H1 (cell line): ENCODE measurements at regions not wholly inside any gene's neighbourhood (a gene's known extent, or its start where the extent isn't known, plus 50 kb on each side); places are given as distances from the start of the nearest gene placed in this dataset.

Experiments used
- CTCF ChIA-PET: fragments of 300-600 bp; sonication (Branson Sonifier 250); formaldehyde crosslinking; loops from one replicate; lab custom pipeline; 2021; ENCODE audit not compliant: partially characterized antibody; lab: Charles Lee
- POLR2A ChIA-PET: fragments of 300-600 bp; sonication (Branson Sonifier 250); formaldehyde crosslinking; loops from one replicate; lab custom pipeline; 2021; ENCODE audit warnings: inconsistent platforms; ENCODE audit not compliant: partially characterized antibody; lab: Charles Lee
- DNase-seq, 2 experiments: peaks; one replicate each; pipeline versions ENCODE4 v3.0.0 to v3.0.0-alpha.2; 2010 to 2022; ENCODE audit warnings: low spot score in 2 of 2, low read depth in 1 of 2, mixed read lengths in 1 of 2
- FAIRE-seq: peaks from 2 replicates; lab custom pipeline; 2011; peaks lifted over from hg19 to GRCh38; lab: Jason Lieb, UNC
- H2AFZ ChIP-seq: 2 replicates; pipeline ENCODE4 v1.8.1; 2012; ENCODE audit warnings: low read length, inconsistent platforms
- H2AK5ac ChIP-seq: 2 replicates; pipeline ENCODE4 v1.6.1; 2013; ENCODE audit warnings: low read depth, low read length
- H2BK120ac ChIP-seq: replicated peaks from 2 replicates; pipeline ENCODE3; 2013; ENCODE audit warnings: low read depth, low read length, inconsistent platforms
- H2BK12ac ChIP-seq: 2 replicates; pipeline ENCODE4 v1.6.1; 2013; ENCODE audit warnings: low read depth, low read length
- H2BK15ac ChIP-seq: 2 replicates; pipeline ENCODE4 v1.6.1; 2013; ENCODE audit warnings: low read length
- H2BK20ac ChIP-seq: 2 replicates; pipeline ENCODE4 v1.6.1; 2013; ENCODE audit warnings: low read length
- H2BK5ac ChIP-seq: 2 replicates; pipeline ENCODE4 v1.6.1; 2013; ENCODE audit warnings: low read depth, low read length
- H3K14ac ChIP-seq: 2 replicates; pipeline ENCODE4 v1.6.1; 2013; ENCODE audit warnings: inconsistent platforms; ENCODE audit not compliant: insufficient read length
- H3K18ac ChIP-seq: 2 replicates; pipeline ENCODE4 v1.6.1; 2013; ENCODE audit warnings: low read length; ENCODE audit errors: extremely low read depth
- H3K23ac ChIP-seq: 2 replicates; pipeline ENCODE4 v1.6.1; 2013; ENCODE audit warnings: inconsistent platforms; ENCODE audit not compliant: insufficient read length
- H3K23me2 ChIP-seq: 2 replicates; pipeline ENCODE4 v1.6.1; 2013; ENCODE audit warnings: low read depth, low read length
- H3K27ac ChIP-seq: 2 replicates; pipeline ENCODE4 v1.6.1; 2011; ENCODE audit warnings: low read depth, low read length, inconsistent platforms
- H3K27me3 ChIP-seq, 4 experiments: replicated peaks in 1 of 4; 1 replicate in 1 of 4; 2 replicates in 3 of 4; pipeline versions ENCODE4 v1.6.1 to v1.8.1; 2011 to 2013; ENCODE audit warnings: low read length in 3 of 4, mild to moderate bottlenecking in 3 of 4, inconsistent platforms in 2 of 4, mixed read lengths in 2 of 4, moderate library complexity in 1 of 4; ENCODE audit not compliant: control insufficient read depth in 3 of 4, insufficient read depth in 3 of 4; ENCODE audit errors: extremely low read depth in 1 of 4
- H3K36me3 ChIP-seq, 4 experiments: 2 replicates each; pipeline versions ENCODE4 v1.6.1 to v1.8.1; 2011 to 2013; ENCODE audit warnings: mild to moderate bottlenecking in 4 of 4, low read length in 3 of 4, moderate library complexity in 2 of 4, control low read depth in 1 of 4, inconsistent platforms in 1 of 4; ENCODE audit not compliant: insufficient read depth in 4 of 4, control insufficient read depth in 2 of 4
- H3K4ac ChIP-seq: replicated peaks from 2 replicates; pipeline ENCODE3; 2013; ENCODE audit warnings: low read length, low read depth, mixed read lengths, inconsistent platforms; ENCODE audit not compliant: insufficient read length
- H3K4me1 ChIP-seq, 4 experiments: replicated peaks in 1 of 4; 1 replicate in 1 of 4; 2 replicates in 3 of 4; pipeline versions ENCODE4 v1.6.1 to v1.8.1; 2011 to 2013; ENCODE audit warnings: low read length in 3 of 4, inconsistent platforms in 2 of 4, mixed read lengths in 1 of 4; ENCODE audit not compliant: insufficient read depth in 4 of 4, control insufficient read depth in 3 of 4
- H3K4me2 ChIP-seq, 2 experiments: 2 replicates each; pipeline versions ENCODE4 v1.6.1 to v1.8.1; 2011 to 2013; ENCODE audit warnings: low read depth in 2 of 2, low read length in 2 of 2, control low read depth in 1 of 2, inconsistent platforms in 1 of 2, mild to moderate bottlenecking in 1 of 2; ENCODE audit not compliant: insufficient read depth in 1 of 2
- H3K4me3 ChIP-seq, 4 experiments: fragments of 200-600, 300-600 bp in 1 of 4; sonication (generic), shearing (Covaris generic), sonication (Bioruptor Twin) in 1 of 4; 2 replicates each; pipeline versions ENCODE4 v1.5.1 to v1.8.1; 2011 to 2016; ENCODE audit warnings: low read length in 4 of 4, low read depth in 3 of 4, control low read depth in 2 of 4, inconsistent platforms in 2 of 4, mild to moderate bottlenecking in 2 of 4, mixed read lengths in 1 of 4, moderate library complexity in 1 of 4; ENCODE audit not compliant: insufficient read depth in 2 of 4; ENCODE audit errors: extremely low read depth in 1 of 4
- H3K56ac ChIP-seq: replicated peaks from 2 replicates; pipeline ENCODE3; 2013; ENCODE audit warnings: low read depth, mild to moderate bottlenecking, mixed read lengths, low read length, inconsistent platforms; ENCODE audit not compliant: insufficient read length
- H3K79me1 ChIP-seq: 2 replicates; pipeline ENCODE4 v1.6.1; 2013; ENCODE audit warnings: low read depth, low read length, control low read depth
- H3K79me2 ChIP-seq, 2 experiments: 2 replicates each; pipeline versions ENCODE4 v1.6.1 to v1.8.1; 2012 to 2013; ENCODE audit warnings: low read length in 2 of 2, mild to moderate bottlenecking in 2 of 2, inconsistent platforms in 1 of 2; ENCODE audit not compliant: insufficient read depth in 2 of 2, control insufficient read depth in 1 of 2
- H3K9ac ChIP-seq, 4 experiments: replicated peaks in 1 of 4; 1 replicate in 1 of 4; 2 replicates in 3 of 4; pipeline versions ENCODE4 v1.6.1 to v1.8.1; 2011 to 2013; ENCODE audit warnings: low read depth in 3 of 4, low read length in 3 of 4, control low read depth in 2 of 4, mild to moderate bottlenecking in 2 of 4, moderate library complexity in 2 of 4, inconsistent platforms in 1 of 4; ENCODE audit errors: extremely low read depth in 1 of 4
- H3K9me3 ChIP-seq, 2 experiments: 2 replicates each; pipeline versions ENCODE4 v1.6.1 to v1.8.1; 2012 to 2013; ENCODE audit warnings: mild to moderate bottlenecking in 2 of 2, moderate library complexity in 2 of 2, control low read depth in 1 of 2, inconsistent platforms in 1 of 2, low read depth in 1 of 2, low read length in 1 of 2, mixed read lengths in 1 of 2; ENCODE audit not compliant: insufficient read depth in 2 of 2
- H4K20me1 ChIP-seq, 2 experiments: replicated peaks in 1 of 2; 2 replicates each; pipeline versions ENCODE3 to v1.8.1; 2011 to 2013; ENCODE audit warnings: inconsistent platforms in 2 of 2, low read length in 2 of 2, mild to moderate bottlenecking in 1 of 2; ENCODE audit not compliant: insufficient read depth in 2 of 2, control insufficient read depth in 1 of 2
- H4K5ac ChIP-seq: 2 replicates; pipeline ENCODE4 v1.6.1; 2013; ENCODE audit warnings: low read length, low read depth, mixed read lengths, inconsistent platforms; ENCODE audit not compliant: insufficient read length
- H4K8ac ChIP-seq: 2 replicates; pipeline ENCODE4 v1.8.0; 2013; ENCODE audit warnings: mild to moderate bottlenecking, moderate library complexity, low read length, inconsistent platforms; ENCODE audit not compliant: insufficient read depth; ENCODE audit errors: extremely low read depth
- H4K91ac ChIP-seq: replicated peaks from 2 replicates; pipeline ENCODE3; 2013; ENCODE audit warnings: low read length, mixed read lengths, inconsistent platforms; ENCODE audit not compliant: insufficient read length
- ASH2L ChIP-seq: fragments of 200-600, 300-600 bp; sonication (generic); IDR thresholded peaks from one replicate; pipeline ENCODE4 v1.7.1; 2017; ENCODE audit warnings: low read length
- BACH1 ChIP-seq: IDR thresholded peaks from 2 replicates; pipeline ENCODE4 v1.6.1; 2012; ENCODE audit warnings: low read length, improper control_type of control experiment
- CBX5 ChIP-seq: fragments of 300-800, 300-1000 bp; sonication (generic); IDR thresholded peaks from 2 replicates; pipeline ENCODE4 v1.7.1; 2016; ENCODE audit warnings: antibody characterized with exemption, low read length, low read depth
- E2F6 ChIP-seq: IDR thresholded peaks from 2 replicates; pipeline ENCODE4 v1.6.1; 2012; ENCODE audit warnings: inconsistent platforms
- EGR1 ChIP-seq: IDR thresholded peaks from 2 replicates; pipeline ENCODE4 v1.6.1; 2011; ENCODE audit warnings: low read depth, low read length, borderline replicate concordance
- GABPA ChIP-seq: IDR thresholded peaks from 2 replicates; pipeline ENCODE4 v1.6.1; 2011; ENCODE audit warnings: mild to moderate bottlenecking, low read length, moderate library complexity, borderline replicate concordance; ENCODE audit not compliant: insufficient read depth
- KDM1A ChIP-seq: fragments of 200-600, 300-600 bp; sonication (generic); IDR thresholded peaks from 2 replicates; pipeline ENCODE4 v1.7.1; 2016; ENCODE audit warnings: mild to moderate bottlenecking, low read length, borderline replicate concordance
- PHF8 ChIP-seq: fragments of 200-600 bp; sonication (generic); conservative IDR thresholded peaks from 2 replicates; pipeline ENCODE4 v1.7.1; 2012; ENCODE audit warnings: low read depth, mild to moderate bottlenecking, inconsistent platforms, low read length, moderate library complexity
- SIRT6 ChIP-seq: IDR thresholded peaks from one replicate; pipeline ENCODE4 v1.7.1; 2012; ENCODE audit warnings: low read length, inconsistent platforms
- SP4 ChIP-seq: IDR thresholded peaks from 2 replicates; pipeline ENCODE4 v1.6.1; 2012; ENCODE audit warnings: low read length, inconsistent platforms
- TAF1 ChIP-seq: IDR thresholded peaks from 2 replicates; pipeline ENCODE4 v1.6.1; 2011; ENCODE audit warnings: mild to moderate bottlenecking, low read depth, low read length
- TBP ChIP-seq: IDR thresholded peaks from 2 replicates; pipeline ENCODE4 v1.6.1; 2011; ENCODE audit warnings: low read depth, low read length, improper control_type of control experiment
- TCF12 ChIP-seq: IDR thresholded peaks from 2 replicates; pipeline ENCODE4 v1.6.1; 2011; ENCODE audit warnings: low read depth, mild to moderate bottlenecking, low read length
- YY1 ChIP-seq: IDR thresholded peaks from 2 replicates; pipeline ENCODE4 v1.6.1; 2011; ENCODE audit warnings: low read depth, mild to moderate bottlenecking, low read length
- ZNF274 ChIP-seq: IDR thresholded peaks from 2 replicates; pipeline ENCODE4 v1.7.0; 2012; ENCODE audit warnings: low read length, borderline replicate concordance; ENCODE audit errors: extremely low read depth
- WGBS, 2 experiments: shearing (Covaris generic) in 1 of 2; methylation state at CpG; one replicate each; pipeline versions ENCODE4 v1.1.6 to v1.1.7; 2013 to 2015; ENCODE audit warnings: low lambda C conversion rate in 2 of 2, mixed read lengths in 2 of 2, inconsistent platforms in 1 of 2, low coverage in 1 of 2, missing lambda C conversion rate in 1 of 2; ENCODE audit not compliant: insufficient replicate concordance in 2 of 2, insufficient coverage in 1 of 2, insufficient read length in 1 of 2; ENCODE audit errors: extremely low coverage in 1 of 2, missing lambda C conversion rate in 1 of 2; 5-methylcytosine and 5-hydroxymethylcytosine counted together

DNA sequence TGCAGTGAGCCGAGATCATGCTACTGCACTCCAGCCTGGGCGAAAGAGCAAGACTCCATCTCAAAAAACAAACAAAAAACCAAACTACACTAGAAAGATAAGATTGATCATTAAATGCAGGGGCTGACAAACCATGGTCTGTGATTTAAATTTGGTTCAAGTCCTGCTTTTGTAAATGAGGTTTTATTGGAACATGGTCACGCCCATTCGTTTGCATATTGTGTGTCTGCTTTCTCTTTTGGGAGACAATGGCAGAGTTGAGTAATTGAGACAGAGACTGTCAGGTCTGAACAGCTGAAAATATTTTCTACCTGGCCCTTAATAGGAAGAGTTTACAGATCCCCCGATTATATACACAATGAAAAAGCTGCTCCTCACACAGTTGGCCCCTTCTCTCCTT lies 235.5 kb upstream of the EEF2KMT start:
- Histone ChIP-seq H3K14ac (no peak overlapping the region), H3K4ac (no peak overlapping the region), H3K18ac (no peak overlapping the region), H2BK12ac (no peak overlapping the region), H3K23ac (no peak overlapping the region), H2AFZ (no peak overlapping the region), H3K4me1 (peaks cover 0 to 5% (median 2%) of the 10 kb centered on the region in 4 experiments; a peak in 3 of 7 replicates), H2BK120ac (no peak overlapping the region), H3K56ac (no peak overlapping the region), H3K79me2 (no peaks in the 10 kb centered on the region), H3K9me3 (peaks cover 9 to 16% of the 10 kb centered on the region in 2 experiments; a peak in 2 of 4 replicates), H3K23me2 (no peaks in the 10 kb centered on the region), H4K91ac (no peak overlapping the region), H2BK15ac (no peak overlapping the region), H4K5ac (no peak overlapping the region), H3K9ac (no peak overlapping the region), H3K79me1 (no peaks in the 10 kb centered on the region), H3K27ac (no peak overlapping the region), H4K8ac (no peak overlapping the region), H4K20me1 (no peaks in the 10 kb centered on the region), H3K4me2 (no peak overlapping the region), H3K36me3 (no peaks in the 10 kb centered on the region; a peak in 1 of 8 replicates), H2AK5ac (no peak overlapping the region), H3K4me3 (no peak overlapping the region), H3K27me3 (no peaks in the 10 kb centered on the region; a peak in 1 of 7 replicates), H2BK20ac (no peak overlapping the region), H2BK5ac (no peak overlapping the region)
- TF ChIP-seq PHF8, result no peak
- no peak for TF ChIP-seq ZNF274
- TF ChIP-seq SIRT6, result no peak
- no peak for TF ChIP-seq TBP
- no peak for TF ChIP-seq YY1
- no peak for TF ChIP-seq ASH2L
- TF ChIP-seq CBX5, result no peak
- TF ChIP-seq TAF1, result no peak
- no peak for TF ChIP-seq EGR1
- TF ChIP-seq GABPA, result no peak
- TF ChIP-seq E2F6, result no peak
- TF ChIP-seq TCF12, result no peak
- TF ChIP-seq SP4, result no peak
- no peak for TF ChIP-seq BACH1
- TF ChIP-seq KDM1A, result no peak
- ChIA-PET CTCF (interaction anchor here (0.6 kb wide), 1 partner anchor 49 kb away, joined by 3 read pairs; no protein-coding TSS in a partner anchor), POLR2A (no interaction called here)
- DNase-seq (no peak), FAIRE-seq (no peak)
- WGBS, 2 experiments, result 93% methylated on average over 5 of the region's 5 CpGs; no CpG with 5 or more reads in 1 of the 2 experiments
